ENCODE measurements at regions not wholly inside any gene's neighbourhood (a gene's known extent, or its start where the extent isn't known, plus 50 kb on each side); places are given as distances from the start of the nearest gene placed in this dataset.

GRCh38 chr5:5930561-5930960 lies 447.8 kb downstream of the MED10 start:
- no peak for DNase-seq

GRCh38 chr5:5929291-5930020 lies 448.9 kb downstream of the MED10 start:
- DNase-seq = no peak

- no peak for DNase-seq
Observed at GRCh38 chr5:5925191-5925590, 453.2 kb downstream of the MED10 start.

GRCh38 chr5:5919411-5919810 lies 458.9 kb downstream of the MED10 start:
- DNase-seq = no peak

GRCh38 chr5:5906778-5907177 lies 471.6 kb downstream of the MED10 start:
- no peak for DNase-seq

GRCh38 chr5:5905186-5905585 lies 473.2 kb downstream of the MED10 start:
- DNase-seq = no peak

- DNase-seq = no peak
Observed at GRCh38 chr5:5904113-5904512, 474.2 kb downstream of the MED10 start.

- no peak for DNase-seq
Observed at GRCh38 chr5:5902678-5903646, 475.4 kb downstream of the MED10 start.

- no peak for DNase-seq
Observed at GRCh38 chr5:5900350-5900749, 477.9 kb downstream of the ICE1 start.

- no peak for DNase-seq
Observed at GRCh38 chr5:5899716-5900115, 477.2 kb downstream of the ICE1 start.

GRCh38 chr5:5888284-5888683 lies 465.8 kb downstream of the ICE1 start:
- no peak for DNase-seq

- DNase-seq = no peak
Observed at GRCh38 chr5:5887833-5888232, 465.4 kb downstream of the ICE1 start.

GRCh38 chr5:5886812-5887486 lies 464.5 kb downstream of the ICE1 start:
- DNase-seq = peak; percentile 27

- no peak for DNase-seq
Observed at GRCh38 chr5:5886353-5886752, 463.9 kb downstream of the ICE1 start.

GRCh38 chr5:5885782-5886181 lies 463.3 kb downstream of the ICE1 start:
- no peak for DNase-seq

- DNase-seq = no peak
Observed at GRCh38 chr5:5884593-5884992, 462.1 kb downstream of the ICE1 start.

GRCh38 chr5:5883562-5883961 lies 461.1 kb downstream of the ICE1 start:
- no peak for DNase-seq

- DNase-seq = no peak
Observed at GRCh38 chr5:5883146-5883545, 460.7 kb downstream of the ICE1 start.

GRCh38 chr5:5882706-5883105 lies 460.2 kb downstream of the ICE1 start:
- DNase-seq = no peak

- no peak for DNase-seq
Observed at GRCh38 chr5:5881294-5881693, 458.8 kb downstream of the ICE1 start.

GRCh38 chr5:5880077-5880763 lies 457.7 kb downstream of the ICE1 start:
- DNase-seq = no peak

GRCh38 chr5:5857396-5857795 lies 434.9 kb downstream of the ICE1 start:
- DNase-seq = no peak

GRCh38 chr5:5854087-5854486 lies 431.6 kb downstream of the ICE1 start:
- DNase-seq = no peak
